Aorta (tissue), 5 donors: ENCODE measurements at regions not wholly inside any gene's neighbourhood (a gene's known extent, or its start where the extent isn't known, plus 50 kb on each side); places are given as distances from the start of the nearest gene placed in this dataset.

ENCODE experiments used
- ATAC-seq: fragments of 200-7000 bp; cut with Tn5 transposase; one replicate; pipeline ENCODE4 v1.9.1; 2022; ENCODE audit warnings: moderate library complexity; ENCODE audit not compliant: low FRiP score
- DNase-seq, 2 donors: peaks; one replicate each; pipeline ENCODE4 v3.0.0-alpha.2; 2020
- H3K27ac ChIP-seq, 2 donors: one replicate each; pipeline ENCODE4 v1.5.1; 2013; ENCODE audit warnings: low read length in 2 of 2, mild to moderate bottlenecking in 2 of 2, moderate library complexity in 2 of 2, control low read depth in 1 of 2, inconsistent platforms in 1 of 2, low read depth in 1 of 2
- H3K27me3 ChIP-seq, 2 donors: one replicate each; pipeline ENCODE4 v1.6.1; 2013; ENCODE audit warnings: control low read depth in 1 of 2, low read length in 1 of 2, mild to moderate bottlenecking in 1 of 2, moderate library complexity in 1 of 2; ENCODE audit not compliant: insufficient read depth in 2 of 2, control insufficient read depth in 1 of 2
- H3K36me3 ChIP-seq, 2 donors: one replicate each; pipeline ENCODE4 v1.6.1; 2013; ENCODE audit warnings: control low read depth in 1 of 2, low read length in 1 of 2, mild to moderate bottlenecking in 1 of 2; ENCODE audit not compliant: insufficient read depth in 2 of 2, control insufficient read depth in 1 of 2
- H3K4me1 ChIP-seq, 2 donors: one replicate each; pipeline ENCODE4 v1.6.1; 2013; ENCODE audit warnings: low read length in 2 of 2, control low read depth in 1 of 2, mild to moderate bottlenecking in 1 of 2, moderate library complexity in 1 of 2; ENCODE audit not compliant: insufficient read depth in 2 of 2, control insufficient read depth in 1 of 2
- H3K4me3 ChIP-seq, 2 donors: one replicate each; pipeline ENCODE4 v1.5.1; 2013; ENCODE audit warnings: low read length in 2 of 2, control low read depth in 1 of 2, mild to moderate bottlenecking in 1 of 2
- H3K9me3 ChIP-seq: one replicate; pipeline ENCODE4 v1.6.1; 2013; ENCODE audit warnings: mild to moderate bottlenecking, low read length; ENCODE audit not compliant: control insufficient read depth
- WGBS, 2 donors: extraction: QIAGEN DNeasy Blood & Tissue Kit; methylation state at CpG; one replicate each; pipeline ENCODE4 v1.1.7; 2013; 5-methylcytosine and 5-hydroxymethylcytosine counted together
- intact Hi-C, 2 donors: fragments of 100-400 bp; cut with DNase I; formaldehyde crosslinking; loops; one replicate each; pipeline versions ENCODE4 v1.14.2 to v1.15.0; 2022
- donor health status: healthy with polysubstance abuse.
- donor health status: Bipolar disorder and iron deficiency.
- donor health status: DM: no; HTN: no; CAD: no.
- donor health status: DM: no; HTN: no; CAD: no.
- donor health status: DM: yes; HTN: yes; CAD: no.

DNA sequence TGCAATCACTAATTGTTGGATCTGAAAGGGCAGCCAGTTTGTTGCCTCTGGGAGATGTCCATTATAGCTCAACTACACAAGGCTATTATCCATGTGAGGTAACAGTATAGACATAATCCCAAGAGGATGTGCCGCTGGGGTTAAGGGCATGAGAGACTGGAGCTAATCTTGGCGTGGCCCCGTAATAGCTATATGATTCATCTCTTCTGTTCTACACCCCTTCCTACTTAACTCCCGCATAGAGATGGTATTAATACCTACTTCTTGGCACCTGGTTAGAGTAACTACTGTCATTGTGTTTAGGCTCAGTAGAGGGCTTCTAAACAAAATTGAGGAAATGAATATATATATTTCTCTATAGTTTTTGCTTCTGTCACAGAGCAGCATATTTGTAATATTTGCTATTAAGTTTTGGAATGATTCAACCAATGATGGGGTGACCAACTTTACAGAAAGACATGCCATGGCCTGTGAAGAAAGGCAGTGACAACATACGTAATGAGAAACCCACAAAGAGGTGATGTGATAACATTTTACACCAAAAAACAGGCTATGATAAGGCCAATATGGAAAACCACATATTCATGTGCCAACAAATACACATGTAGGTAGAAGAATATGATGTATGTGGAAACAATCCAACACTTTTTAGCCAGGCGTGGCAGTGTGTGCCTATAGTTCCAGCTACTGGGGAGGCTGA is 76.8 kb upstream of the DPH6 start:
- Histone ChIP-seq H3K36me3 (no peaks in the 10 kb centered on the region), H3K4me3 (no peak overlapping the region), H3K4me1 (peaks cover 5 to 9% of the 10 kb centered on the region in 2 donors), H3K27me3 (no peaks in the 10 kb centered on the region), H3K27ac (no peak overlapping the region), H3K9me3 (no peaks in the 10 kb centered on the region)
- intact Hi-C loops = no loop called here
- DNase-seq (no peak), ATAC-seq (no peak)
- 85 to 93% methylated on average over 6 of the region's 6 CpGs for WGBS, 2 donors

DNA sequence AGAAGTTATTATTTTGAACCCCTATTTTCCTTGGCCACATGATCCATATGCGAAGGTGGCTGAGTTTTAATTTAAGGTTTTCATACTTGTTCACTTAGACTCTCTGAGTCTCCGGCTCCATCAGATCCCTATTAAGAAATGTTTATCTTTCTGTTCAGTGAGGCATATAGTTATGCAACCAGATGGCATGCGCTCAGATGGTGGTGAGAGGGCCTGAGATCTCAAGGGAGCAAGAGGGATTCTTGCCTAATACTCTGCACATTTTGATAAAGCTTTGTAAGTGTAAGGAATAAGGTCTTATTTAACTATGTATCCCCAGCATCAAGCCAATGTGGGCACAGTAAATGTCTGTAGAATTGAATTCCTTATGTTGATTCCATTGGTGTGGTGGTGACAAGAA is 78.9 kb upstream of the DPH6 start:
- Histone ChIP-seq H3K27ac (no peak overlapping the region), H3K4me3 (no peak overlapping the region), H3K4me1 (peaks cover 5 to 9% of the 10 kb centered on the region in 2 donors), H3K36me3 (no peaks in the 10 kb centered on the region), H3K27me3 (no peaks in the 10 kb centered on the region), H3K9me3 (no peaks in the 10 kb centered on the region)
- DNase-seq = peak in 1 of 2 donors; percentile 62
- 5 to 8% methylated on average over 3 of the region's 3 CpGs for WGBS, 2 donors
- ATAC-seq = peak; percentile 86
- intact Hi-C loops = loop anchor here (5.0 kb wide), 2 partner anchors 52 to 63 kb away; no protein-coding TSS in a partner anchor

- ATAC-seq (peak; percentile 22), DNase-seq (no peak)
- Histone ChIP-seq H3K4me1 (peaks cover 5 to 9% of the 10 kb centered on the region in 2 donors), H3K4me3 (no peak overlapping the region), H3K36me3 (no peaks in the 10 kb centered on the region), H3K27me3 (no peaks in the 10 kb centered on the region), H3K27ac (no peak overlapping the region), H3K9me3 (no peaks in the 10 kb centered on the region)
- intact Hi-C loops = loop anchor here (5.0 kb wide), 2 partner anchors 51 to 64 kb away; no protein-coding TSS in a partner anchor
- 13 to 16% methylated on average over 7 of the region's 7 CpGs for WGBS, 2 donors
Observed at GRCh38 chr15:35626571-35627318, 80.8 kb upstream of the DPH6 start.

GRCh38 chr15:35627696-35628095 is 81.7 kb upstream of the DPH6 start:
- WGBS, 2 donors = 98 to 99% methylated on average over 2 of the region's 2 CpGs
- H3K27ac ChIP-seq = no peak overlapping the region
- no peak overlapping the region for H3K4me3 ChIP-seq
- DNase-seq (no peak), ATAC-seq (no peak)
- H3K4me1 ChIP-seq = peaks cover 5 to 9% of the 10 kb centered on the region in 2 donors
- H3K9me3 ChIP-seq = no peaks in the 10 kb centered on the region
- no peaks in the 10 kb centered on the region for H3K27me3 ChIP-seq
- intact Hi-C loops = loop anchor here (5.0 kb wide), 2 partner anchors 50 to 65 kb away; no protein-coding TSS in a partner anchor
- no peaks in the 10 kb centered on the region for H3K36me3 ChIP-seq

GRCh38 chr15:35629766-35630165 is 83.8 kb upstream of the DPH6 start:
- H3K36me3 ChIP-seq = no peaks in the 10 kb centered on the region
- peaks cover 5 to 9% of the 10 kb centered on the region in 2 donors for H3K4me1 ChIP-seq
- ATAC-seq (no peak), DNase-seq (no peak)
- intact Hi-C loops = loop anchor here (5.0 kb wide), 2 partner anchors 48 to 67 kb away; no protein-coding TSS in a partner anchor
- H3K27me3 ChIP-seq = no peaks in the 10 kb centered on the region
- H3K27ac ChIP-seq = no peak overlapping the region
- 74 to 76% methylated on average over 3 of the region's 3 CpGs for WGBS, 2 donors
- H3K4me3 ChIP-seq = no peak overlapping the region
- H3K9me3 ChIP-seq = no peaks in the 10 kb centered on the region

DNA sequence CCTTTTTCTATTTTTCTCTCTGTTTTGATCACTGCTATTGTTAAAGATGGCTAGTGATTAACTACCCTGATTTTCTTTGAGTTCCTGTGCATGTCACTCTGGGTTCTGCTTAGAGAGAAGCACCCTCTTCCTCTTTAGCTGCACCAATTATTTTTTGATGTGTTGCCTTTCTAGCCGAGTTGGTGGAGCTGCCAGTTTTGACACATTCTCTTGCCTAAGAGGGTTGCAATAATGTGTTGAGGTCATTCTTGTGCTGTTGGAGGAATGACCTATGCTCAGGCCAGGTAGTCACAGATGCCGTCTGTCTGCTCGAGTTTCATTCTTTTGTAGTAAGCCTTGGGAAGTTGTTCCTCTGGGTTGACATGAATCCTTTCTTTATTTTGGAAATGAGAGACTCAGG is 84.6 kb upstream of the DPH6 start:
- no peak for DNase-seq
- intact Hi-C loops = no loop called here
- H3K4me1 ChIP-seq = peaks cover 0 to 3% of the 10 kb centered on the region in 2 donors
- ATAC-seq = peak; percentile 48
- H3K27ac ChIP-seq = no peak overlapping the region
- 40 to 56% methylated on average over 3 of the region's 3 CpGs for WGBS, 2 donors
- no peaks in the 10 kb centered on the region for H3K36me3 ChIP-seq
- H3K9me3 ChIP-seq = no peaks in the 10 kb centered on the region
- H3K27me3 ChIP-seq = no peaks in the 10 kb centered on the region
- H3K4me3 ChIP-seq = no peak overlapping the region

DNA sequence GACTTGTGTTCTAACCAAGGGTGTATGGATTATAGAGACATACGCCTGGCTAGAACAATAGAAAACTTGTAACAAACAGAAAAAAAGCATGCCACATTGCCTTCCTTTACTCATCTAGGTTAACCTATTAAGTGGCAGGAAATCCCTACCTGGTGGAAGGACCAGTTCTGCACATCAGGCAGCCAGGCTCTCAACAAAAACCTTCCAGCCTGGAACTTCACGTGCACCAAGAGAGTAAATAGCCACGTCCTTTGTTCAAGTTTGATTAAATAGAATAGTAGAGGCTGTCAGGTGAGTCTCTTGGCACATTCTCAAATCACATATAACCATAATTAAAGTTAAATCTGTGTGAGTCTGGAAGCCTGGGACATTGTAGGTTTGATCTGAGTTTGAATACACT is 85.0 kb upstream of the DPH6 start:
- H3K36me3 ChIP-seq = no peaks in the 10 kb centered on the region
- H3K4me1 ChIP-seq = peaks cover 0 to 3% of the 10 kb centered on the region in 2 donors
- ATAC-seq (no peak), DNase-seq (no peak)
- no peak overlapping the region for H3K27ac ChIP-seq
- no peaks in the 10 kb centered on the region for H3K27me3 ChIP-seq
- WGBS, 2 donors = 95 to 97% methylated on average over 3 of the region's 3 CpGs
- no peak overlapping the region for H3K4me3 ChIP-seq
- intact Hi-C loops = no loop called here
- H3K9me3 ChIP-seq = no peaks in the 10 kb centered on the region

DNA sequence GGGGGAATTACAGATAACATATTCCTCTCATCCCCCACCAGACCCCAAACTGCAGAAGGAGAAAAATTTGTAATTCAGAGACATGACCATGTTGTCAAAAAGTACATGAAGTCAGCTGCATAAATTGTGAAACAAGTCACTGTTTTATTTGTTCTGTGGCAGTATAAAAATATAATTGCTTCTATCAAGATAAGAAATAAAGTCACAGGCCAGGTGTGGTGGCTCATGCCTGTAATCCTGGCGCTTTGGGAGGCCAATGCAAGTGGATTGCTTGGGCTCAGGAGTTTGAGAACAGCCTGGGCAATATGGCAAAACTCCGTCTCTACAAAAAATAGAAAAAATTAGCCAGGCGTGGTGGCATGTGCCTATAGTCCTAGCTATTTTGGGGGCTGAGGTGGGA is 87.7 kb upstream of the DPH6 start:
- intact Hi-C loops = no loop called here
- 97 to 99% methylated on average over 3 of the region's 3 CpGs for WGBS, 2 donors
- Histone ChIP-seq H3K4me1 (peaks cover 0 to 4% of the 10 kb centered on the region in 2 donors), H3K9me3 (no peaks in the 10 kb centered on the region), H3K27me3 (no peaks in the 10 kb centered on the region), H3K36me3 (no peaks in the 10 kb centered on the region), H3K4me3 (no peak overlapping the region), H3K27ac (no peak overlapping the region)
- ATAC-seq (no peak), DNase-seq (no peak)

GRCh38 chr15:35646790-35647189 is 100.8 kb upstream of the DPH6 start:
- no peak for ATAC-seq
- no peak for DNase-seq
- no peak overlapping the region for H3K4me3 ChIP-seq
- H3K4me1 ChIP-seq = no peaks in the 10 kb centered on the region
- no peaks in the 10 kb centered on the region for H3K36me3 ChIP-seq
- WGBS, 2 donors = 95 to 97% methylated on average over 1 of the region's 1 CpG
- H3K27ac ChIP-seq = no peak overlapping the region
- no peaks in the 10 kb centered on the region for H3K27me3 ChIP-seq
- no peaks in the 10 kb centered on the region for H3K9me3 ChIP-seq
- intact Hi-C loops = no loop called here
